GM19468 (cell line): ENCODE measurements at regions not wholly inside any gene's neighbourhood (a gene's known extent, or its start where the extent isn't known, plus 50 kb on each side); places are given as distances from the start of the nearest gene placed in this dataset.
A peak's percentile ranks its signal among the peaks of the same experiment; 100 is the strongest.
"Not testable (repeated sequence)": the region's sequence is repeated elsewhere in the genome, so short reads cannot be mapped to it uniquely, and the experiment has no call there.

Experiments
- ATAC-seq: cut with Tn5 transposase; IDR thresholded peaks from one replicate; pipeline ENCODE4 v1.9.1; 2021; ENCODE audit warnings: mild to moderate bottlenecking, moderate library complexity, moderate number of reproducible peaks; ENCODE audit not compliant: unreplicated experiment; ENCODE audit errors: extremely low read depth

DNA sequence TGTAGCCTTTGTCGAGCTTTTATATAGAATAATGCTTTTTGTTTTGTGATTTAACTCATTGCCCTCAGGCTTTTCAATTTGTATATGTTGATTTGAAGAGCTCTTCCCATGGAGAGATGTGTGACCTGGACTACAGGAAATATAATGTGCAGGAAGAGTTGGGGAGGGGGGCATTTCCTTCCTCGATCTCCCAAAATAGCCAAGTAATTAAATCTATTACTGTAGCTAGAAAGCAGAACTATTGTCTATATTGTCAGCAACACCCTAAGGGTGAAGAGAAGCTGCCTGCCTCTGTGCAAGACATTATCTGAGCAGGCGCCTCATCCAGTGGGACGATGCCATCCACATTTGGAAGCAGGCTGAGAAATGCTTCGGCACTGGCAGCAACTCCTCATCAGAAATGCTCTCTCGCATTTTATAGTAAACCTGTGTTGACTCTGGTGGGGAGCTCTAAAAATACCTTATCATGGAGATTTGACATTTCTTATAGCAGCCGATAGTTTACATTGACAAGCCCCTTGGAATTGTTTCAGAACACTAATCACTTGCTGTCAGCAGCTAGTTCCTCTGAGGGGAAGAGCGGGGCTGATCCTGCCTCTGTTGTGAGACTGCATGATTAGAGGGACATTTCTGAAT lies 392.5 kb upstream of the RGS6 start:
- ATAC-seq, result no peak

GRCh38 chr14:71541271-71541670 lies 391.0 kb upstream of the RGS6 start:
- ATAC-seq, result no peak

- no peak for ATAC-seq
Observed at GRCh38 chr14:71541973-71542690, 390.1 kb upstream of the RGS6 start.

GRCh38 chr14:71549421-71550050 lies 382.7 kb upstream of the RGS6 start:
- no peak for ATAC-seq

- ATAC-seq, result no peak
Observed at GRCh38 chr14:71550367-71550766, 381.9 kb upstream of the RGS6 start.

DNA sequence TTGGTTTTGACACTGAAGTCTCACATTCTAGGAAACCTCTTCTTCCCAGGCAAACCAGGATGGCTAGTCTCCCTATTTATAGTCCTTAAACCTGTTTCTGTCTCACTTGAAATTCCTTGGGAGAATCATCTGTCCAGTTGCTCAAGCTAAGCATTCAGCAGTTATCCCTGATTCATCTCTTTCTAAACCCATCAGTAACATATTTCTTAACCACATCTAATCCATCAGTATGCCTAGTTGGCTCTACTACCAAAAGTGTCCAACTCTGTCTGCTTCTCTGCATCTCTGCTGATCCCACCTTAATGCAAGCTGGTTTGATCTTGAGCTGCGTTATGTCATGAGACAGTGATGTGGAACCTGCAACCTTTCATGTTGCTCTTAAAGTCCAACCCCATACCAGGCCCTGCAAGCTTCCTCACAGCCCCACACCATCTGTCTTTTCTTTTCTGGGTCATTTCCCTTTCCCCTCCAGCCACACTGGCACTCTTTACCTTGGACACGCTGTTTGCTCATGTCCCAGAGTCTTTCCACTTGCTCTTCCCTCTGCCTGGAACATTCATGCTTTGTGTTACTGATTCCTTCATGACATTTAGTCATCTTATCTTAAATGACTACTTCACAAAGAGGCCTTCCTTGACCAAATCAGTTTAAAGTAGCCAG lies 380.8 kb upstream of the RGS6 start:
- ATAC-seq, result no peak

GRCh38 chr14:71552809-71553208 lies 379.4 kb upstream of the RGS6 start:
- no peak for ATAC-seq

GRCh38 chr14:71553779-71554178 lies 378.4 kb upstream of the RGS6 start:
- no peak for ATAC-seq

- peak; percentile 19 for ATAC-seq
Observed at GRCh38 chr14:71554323-71554722, 377.9 kb upstream of the RGS6 start.

DNA sequence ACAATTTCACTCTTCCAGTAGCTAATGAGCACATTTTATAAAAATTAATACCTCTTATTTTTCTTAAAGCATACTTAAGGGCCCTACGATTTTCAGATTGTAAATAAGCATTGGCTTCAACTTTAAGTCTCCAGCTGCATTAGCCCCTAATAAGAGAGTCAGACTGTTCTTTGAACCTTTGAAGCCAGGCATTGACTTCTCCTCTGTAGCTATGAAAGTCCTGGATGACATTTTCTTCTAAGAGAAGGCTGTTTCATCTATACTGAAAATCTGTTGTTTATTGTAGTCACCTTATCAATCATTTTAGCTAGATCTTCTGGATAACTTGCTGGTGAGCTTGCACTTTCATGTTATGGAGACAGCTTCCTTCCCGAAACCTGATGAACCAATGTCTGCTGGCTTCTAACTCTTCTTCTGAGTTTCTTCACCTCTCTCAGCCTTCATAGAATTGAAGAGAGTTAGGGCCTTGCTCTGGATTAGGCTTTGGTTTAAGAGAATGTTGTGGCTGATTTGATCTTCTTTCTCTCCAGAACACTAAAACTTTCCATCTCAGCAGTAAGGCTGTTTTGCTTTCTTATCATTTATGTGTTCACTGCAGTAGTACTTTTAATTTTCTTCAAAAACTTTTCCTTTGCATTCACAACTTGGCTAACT lies 377.1 kb upstream of the RGS6 start:
- ATAC-seq, result no peak

GRCh38 chr14:71555654-71556559 lies 376.3 kb upstream of the RGS6 start:
- ATAC-seq, result peak; percentile 79

- no peak for ATAC-seq
Observed at GRCh38 chr14:71556730-71557129, 375.5 kb upstream of the RGS6 start.

DNA sequence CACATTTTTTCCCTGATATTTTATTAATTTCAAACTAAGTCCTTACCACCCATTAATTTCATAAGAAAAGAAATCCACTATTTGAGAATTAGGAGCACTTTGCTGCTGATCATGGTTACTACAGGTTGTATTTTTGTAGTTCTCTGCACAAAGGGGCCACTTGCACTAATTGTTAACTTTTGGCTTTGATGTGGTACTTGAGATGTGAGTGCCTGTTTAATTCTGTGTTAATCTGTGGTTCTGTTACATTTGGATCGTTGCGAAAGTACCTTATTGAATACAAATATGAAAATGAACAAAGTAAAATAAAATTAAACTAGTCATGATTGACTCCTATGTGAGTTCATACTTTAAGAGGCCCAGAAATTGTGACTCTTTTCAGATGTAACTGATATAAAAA lies 374.9 kb upstream of the RGS6 start:
- no peak for ATAC-seq

DNA sequence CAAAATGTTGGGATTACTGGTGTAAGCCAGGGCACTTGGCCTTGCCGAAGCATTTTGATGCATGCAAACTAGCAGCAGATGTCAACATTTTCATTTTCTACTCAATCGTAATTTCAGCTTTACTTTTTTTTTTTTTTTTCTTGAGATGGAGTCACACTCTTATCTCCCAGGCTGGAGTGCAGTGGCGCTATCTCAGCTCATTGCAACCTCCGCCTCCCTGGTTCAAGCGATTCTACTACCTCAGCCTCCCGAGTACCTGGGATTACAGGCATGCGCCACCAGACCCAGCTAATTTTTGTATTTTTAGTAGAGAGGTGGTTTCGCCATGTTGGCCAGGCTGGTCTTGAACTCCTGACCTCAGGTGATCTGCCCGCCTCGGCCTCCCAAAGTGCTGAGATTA lies 373.3 kb upstream of the RGS6 start:
- ATAC-seq, result not testable (repeated sequence)

- ATAC-seq, result no peak
Observed at GRCh38 chr14:71560751-71561150, 371.5 kb upstream of the RGS6 start.

DNA sequence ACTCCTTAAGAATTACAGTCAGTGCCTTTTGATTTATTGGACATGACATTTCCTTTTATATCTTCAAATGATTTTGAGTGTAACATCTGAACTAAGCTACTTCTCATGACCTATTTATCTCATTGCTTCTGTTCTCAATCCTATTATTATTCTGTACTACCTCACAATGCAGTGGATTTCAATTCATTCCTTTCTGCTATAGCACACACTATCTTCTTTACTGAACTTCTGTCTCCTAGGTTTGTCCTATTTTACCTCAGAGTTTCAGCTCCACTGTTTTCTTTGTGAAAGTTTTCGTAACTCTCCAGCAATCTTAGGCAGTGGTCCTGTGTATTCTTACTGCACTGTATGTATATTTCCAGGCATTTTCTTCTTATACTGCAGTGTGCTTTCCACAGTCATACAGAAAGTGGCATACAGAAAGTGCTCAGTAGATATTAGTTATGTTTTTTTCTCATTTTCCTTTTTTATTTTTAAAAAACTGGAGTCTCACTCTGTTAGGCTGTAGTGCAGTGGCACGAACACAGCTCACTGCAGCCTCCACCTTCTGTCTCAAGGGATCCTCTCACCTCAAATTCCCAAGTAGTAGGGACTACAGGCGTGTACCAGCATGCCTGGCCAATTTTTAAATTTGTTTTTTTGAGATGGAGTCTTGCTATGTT lies 368.6 kb upstream of the RGS6 start:
- no peak for ATAC-seq

- ATAC-seq, result peak; percentile 65
Observed at GRCh38 chr14:71566276-71566675, 366.0 kb upstream of the RGS6 start.

DNA sequence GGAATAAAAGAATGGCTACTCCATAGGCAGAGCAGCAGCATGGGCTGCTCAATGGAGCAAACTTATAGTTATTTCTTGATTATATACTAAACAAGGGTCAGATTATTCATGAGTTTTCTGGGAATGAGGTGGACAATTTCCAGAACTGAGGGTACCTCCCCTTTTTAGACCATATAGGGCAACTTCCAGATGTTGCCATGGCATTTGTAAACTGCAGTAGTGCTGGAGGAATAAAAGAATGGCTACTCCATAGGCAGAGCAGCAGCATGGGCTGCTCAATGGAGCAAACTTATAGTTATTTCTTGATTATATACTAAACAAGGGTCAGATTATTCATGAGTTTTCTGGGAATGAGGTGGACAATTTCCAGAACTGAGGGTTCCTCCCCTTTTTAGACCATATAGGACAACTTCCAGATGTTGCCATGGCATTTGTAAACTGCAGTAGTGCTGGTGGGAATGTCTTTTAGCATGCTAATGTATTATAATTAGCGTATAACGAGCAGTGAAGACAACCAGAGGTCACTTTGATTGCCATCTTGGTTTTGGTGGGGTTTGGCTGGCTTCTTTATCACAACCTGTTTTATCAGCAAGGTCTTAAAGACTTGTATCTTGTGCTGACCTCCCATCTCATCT lies 364.6 kb upstream of the RGS6 start:
- ATAC-seq, result not testable (repeated sequence)

DNA sequence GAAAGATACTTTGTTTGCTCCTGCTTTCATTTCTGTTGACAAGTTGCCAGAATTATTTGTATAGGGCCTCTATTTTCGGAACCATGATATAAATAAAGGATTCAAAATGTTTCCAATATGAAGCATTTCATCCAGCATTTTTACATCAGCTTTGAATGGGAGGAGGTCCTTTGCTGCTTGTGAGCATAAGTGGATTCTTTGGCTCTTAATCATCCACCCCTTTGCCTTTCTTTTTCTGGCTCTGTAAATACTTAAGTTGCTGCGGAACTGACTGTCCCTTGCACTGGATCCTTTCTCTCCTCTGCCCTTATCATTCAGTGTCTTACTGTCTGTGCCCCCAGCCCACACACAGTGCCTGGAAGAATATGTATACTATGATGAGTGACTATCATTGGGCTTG lies 357.3 kb upstream of the RGS6 start:
- no peak for ATAC-seq
